Right cardiac atrium (tissue), 5 donors: ENCODE measurements at regions not wholly inside any gene's neighbourhood (a gene's known extent, or its start where the extent isn't known, plus 50 kb on each side); places are given as distances from the start of the nearest gene placed in this dataset.
"Not testable (repeated sequence)": the region's sequence is repeated elsewhere in the genome, so short reads cannot be mapped to it uniquely, and the experiment has no call there.

Source experiments
- ATAC-seq, 2 donors: fragments of 200-7000 bp; cut with Tn5 transposase; one replicate each; pipeline versions ENCODE4 v1.8.0 to v1.9.1; 2020; ENCODE audit warnings: moderate library complexity in 2 of 2, mild to moderate bottlenecking in 1 of 2
- DNase-seq, 3 donors: peaks; one replicate each; pipeline ENCODE4 v3.0.0-alpha.2; 2020
- H3K27ac ChIP-seq: one replicate; pipeline ENCODE4 v1.5.1; 2013; ENCODE audit warnings: mild to moderate bottlenecking, low read length, control low read depth, moderate library complexity
- H3K27me3 ChIP-seq: one replicate; pipeline ENCODE4 v1.6.1; 2013; ENCODE audit not compliant: control insufficient read depth, insufficient read depth
- H3K4me1 ChIP-seq: one replicate; pipeline ENCODE4 v1.6.1; 2013; ENCODE audit warnings: low read length; ENCODE audit not compliant: control insufficient read depth, insufficient read depth
- H3K4me3 ChIP-seq: one replicate; pipeline ENCODE4 v1.5.1; 2013; ENCODE audit warnings: low read length, control low read depth
- H3K9me3 ChIP-seq: one replicate; pipeline ENCODE4 v1.6.1; 2013; ENCODE audit warnings: low read length; ENCODE audit not compliant: control insufficient read depth
- WGBS: extraction: QIAGEN DNeasy Blood & Tissue Kit; methylation state at CpG from one replicate; pipeline ENCODE4 v1.1.7; 2013; 5-methylcytosine and 5-hydroxymethylcytosine counted together
- intact Hi-C, 4 donors: fragments of 100-400 bp; cut with DNase I; formaldehyde crosslinking; loops; one replicate each; pipeline versions ENCODE4 v1.11.0 to v1.14.0; 2022 to 2023
- donor health status: healthy with polysubstance abuse.
- donor health status: DM: no; HTN: yes; CAD: no.
- donor health status: DM: no; HTN: no; CAD: no.
- donor health status: DM: no; HTN: yes; CAD: no; lungs with severe emphysema.
- donor health status: DM: yes; HTN: yes; CAD: no.

DNA sequence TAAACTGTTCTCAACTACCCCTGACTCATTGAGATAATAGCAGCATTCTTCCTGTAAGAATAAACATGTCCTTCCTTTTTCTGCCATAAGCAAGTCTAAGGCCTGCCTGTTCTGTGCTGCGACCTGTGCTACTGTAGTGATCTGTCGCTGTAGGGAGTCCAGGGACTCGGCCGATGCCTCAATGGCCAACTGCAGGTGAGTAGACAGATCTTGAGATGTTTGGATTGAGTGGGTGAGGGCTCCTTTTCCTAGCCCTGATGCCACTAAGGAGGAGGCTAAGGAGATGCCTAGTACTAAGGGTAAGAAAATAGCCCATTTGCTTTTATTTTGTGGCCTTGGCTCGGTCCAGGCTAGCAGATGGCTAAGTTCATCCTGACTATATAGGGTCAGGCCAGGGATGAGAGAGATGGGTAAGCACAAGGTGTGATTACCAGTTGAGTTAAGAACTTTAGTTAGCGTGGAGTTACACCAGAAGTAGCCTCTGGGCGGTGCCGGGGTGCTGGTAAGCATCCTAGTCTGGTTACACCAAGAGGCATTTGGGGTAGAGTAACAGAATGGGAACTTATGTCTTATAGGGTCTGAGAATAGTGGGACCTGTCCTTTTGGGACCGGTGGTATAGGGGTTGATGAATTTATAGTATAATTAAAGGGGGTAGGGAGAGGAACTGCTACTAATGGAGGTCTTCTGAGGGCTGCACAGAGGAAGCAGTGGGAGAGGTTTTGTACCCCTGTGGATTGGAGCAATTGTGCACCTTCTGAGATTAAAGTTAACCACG is 642.4 kb upstream of the DPP6 start:
- 84% methylated on average over 10 of the region's 10 CpGs for WGBS
- H3K9me3 ChIP-seq, DNase-seq, intact Hi-C loops, ATAC-seq, H3K4me3 ChIP-seq, H3K4me1 ChIP-seq, H3K27me3 ChIP-seq, H3K27ac ChIP-seq: not testable (repeated sequence)

DNA sequence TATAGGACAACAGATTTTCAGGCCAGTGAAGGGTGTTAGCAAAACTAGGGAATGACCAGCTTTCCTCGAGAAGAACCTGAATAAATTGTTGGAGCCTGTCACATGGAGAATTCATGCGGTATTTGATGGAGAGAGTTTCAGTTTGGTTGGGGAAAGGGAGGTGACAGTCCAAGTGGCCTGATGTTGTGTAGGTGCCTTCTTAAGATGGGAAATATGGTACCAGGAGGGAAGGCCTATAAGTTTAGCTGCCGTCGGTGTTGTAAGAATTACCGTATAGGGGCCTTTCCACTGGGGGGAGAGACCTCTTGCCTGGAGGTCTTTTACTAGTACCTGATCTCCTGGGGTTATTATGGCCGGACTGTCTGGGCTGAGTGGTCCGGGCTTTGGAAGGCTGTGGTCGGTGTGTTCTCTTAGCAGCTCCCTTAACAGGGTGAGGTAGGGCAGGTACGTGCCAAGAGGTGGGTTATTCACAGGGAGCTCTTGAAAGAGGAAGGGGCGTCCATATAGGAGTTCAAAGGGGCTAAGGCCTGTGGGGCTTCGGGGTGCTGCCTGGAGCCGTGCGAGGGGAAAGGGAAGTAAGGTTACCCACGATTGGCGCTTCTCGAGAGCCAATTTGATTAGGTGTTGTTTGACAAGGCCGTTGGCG is 641.1 kb upstream of the DPP6 start:
- 86% methylated on average over 18 of the region's 18 CpGs for WGBS
- ATAC-seq, H3K27me3 ChIP-seq: not testable (repeated sequence)

DNA sequence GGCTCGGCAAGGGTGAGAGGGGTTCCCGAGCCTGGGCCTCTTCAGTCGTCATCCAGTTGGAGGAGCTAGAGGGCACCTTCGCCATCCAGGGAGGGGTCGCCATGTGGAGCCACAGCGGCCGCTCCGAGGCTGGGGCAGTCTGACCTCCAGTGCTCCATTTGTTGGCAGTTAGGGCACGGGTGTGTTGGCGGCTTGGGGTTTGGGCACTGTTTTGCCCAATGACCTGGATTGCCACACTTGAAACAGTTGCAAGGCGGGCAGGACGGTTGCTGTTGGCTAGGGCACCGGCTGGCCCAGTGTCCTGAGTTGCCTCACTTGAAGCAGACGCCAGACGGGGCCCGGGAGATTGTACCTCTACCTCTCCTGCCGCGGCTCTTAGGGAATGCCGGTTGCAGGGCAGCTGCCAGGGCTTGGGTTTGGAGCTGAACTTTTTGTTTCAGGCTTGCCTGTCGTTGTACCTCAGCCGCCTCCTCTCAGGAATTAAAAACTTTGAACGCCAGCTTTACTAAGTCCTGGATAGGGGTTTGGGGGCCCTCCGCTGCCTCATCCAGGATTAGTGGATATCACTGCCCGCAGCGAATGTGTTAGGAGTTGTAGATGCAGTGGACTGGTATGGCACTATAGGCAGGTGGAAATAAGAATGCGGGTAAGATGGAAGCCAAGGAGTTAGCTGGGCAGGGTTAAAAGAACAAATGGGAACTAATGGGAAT is 639.9 kb upstream of the DPP6 start:
- H3K27me3 ChIP-seq, H3K4me3 ChIP-seq, intact Hi-C loops, H3K4me1 ChIP-seq, H3K27ac ChIP-seq, H3K9me3 ChIP-seq, ATAC-seq: not testable (repeated sequence)
- DNase-seq = peak in 1 of 3 donors; percentile 16
- WGBS = 89% methylated on average over 26 of the region's 26 CpGs

More for the DNA sequence above, 641.1 kb upstream of the DPP6 start:
- H3K4me1 ChIP-seq, H3K4me3 ChIP-seq, intact Hi-C loops, H3K27ac ChIP-seq, DNase-seq, H3K9me3 ChIP-seq: not testable (repeated sequence)

- H3K27ac ChIP-seq, intact Hi-C loops, H3K9me3 ChIP-seq, H3K27me3 ChIP-seq, H3K4me3 ChIP-seq, DNase-seq, ATAC-seq, H3K4me1 ChIP-seq: not testable (repeated sequence)
- 88% methylated on average over 16 of the region's 16 CpGs for WGBS
Measured at GRCh38 chr7:153412824-153413198, 639.4 kb upstream of the DPP6 start.

DNA sequence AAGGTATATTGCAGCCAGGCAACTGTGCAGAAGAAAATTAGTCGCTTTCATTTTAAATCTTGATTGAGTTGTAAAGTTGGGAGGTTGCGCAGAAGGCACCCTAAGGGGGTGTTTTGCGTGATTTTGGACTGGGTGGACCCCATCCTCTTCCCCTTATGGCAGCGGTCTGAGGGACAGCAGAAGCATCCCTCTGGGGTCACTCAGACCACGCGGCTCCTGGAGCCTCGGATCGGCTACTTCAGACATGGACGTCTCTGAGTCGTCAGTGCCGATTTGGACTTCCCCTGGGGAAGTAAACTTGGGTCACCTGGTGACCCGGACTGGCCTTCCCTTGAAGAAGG is 639.0 kb upstream of the DPP6 start:
- Histone ChIP-seq H3K4me1 (no peaks in the 10 kb centered on the region), H3K4me3 (no peak overlapping the region), H3K27me3 (no peaks in the 10 kb centered on the region), H3K9me3 (peaks cover 2% of the 10 kb centered on the region), H3K27ac (no peak overlapping the region)
- intact Hi-C loops = no loop called here
- DNase-seq = no peak
- WGBS = 86% methylated on average over 12 of the region's 12 CpGs
- ATAC-seq = no peak

DNA sequence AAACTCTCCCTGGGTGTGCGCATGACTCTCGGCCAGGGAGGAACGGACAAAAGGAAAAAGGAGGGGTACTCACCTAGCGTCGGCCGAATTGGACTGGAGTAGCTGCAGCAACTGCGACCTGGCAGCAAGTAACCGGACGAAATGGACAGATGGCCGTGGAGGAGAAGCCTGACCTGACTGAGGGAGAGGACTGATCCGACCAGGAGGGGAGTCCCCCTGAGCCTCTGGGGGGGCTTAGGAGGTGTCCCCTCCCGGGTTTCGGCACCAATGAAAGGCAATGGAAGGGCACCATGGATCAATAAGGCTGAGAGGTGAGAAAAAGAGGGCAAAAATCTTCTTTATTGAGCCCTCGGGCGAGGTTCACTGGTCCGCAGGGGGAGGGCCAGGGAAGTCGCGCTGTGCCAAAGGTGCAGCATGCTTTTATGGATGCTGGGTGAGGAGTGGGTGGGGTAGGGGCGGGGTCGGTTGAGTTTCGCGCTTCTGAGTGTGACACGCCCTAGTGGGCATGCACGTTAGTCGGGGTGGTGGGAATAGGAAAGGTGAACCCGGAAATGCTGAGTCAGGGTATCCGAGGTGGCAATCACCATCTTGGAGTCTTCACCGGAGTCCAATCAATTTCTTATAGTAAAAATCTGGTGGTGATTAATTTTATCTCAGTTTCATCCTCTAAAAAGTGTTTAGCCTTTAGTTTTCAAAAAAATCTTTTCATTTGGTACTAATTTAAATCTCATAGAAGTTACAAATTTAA is 638.5 kb upstream of the DPP6 start:
- ATAC-seq (no peak), DNase-seq (no peak)
- intact Hi-C loops = no loop called here
- no peaks in the 10 kb centered on the region for H3K27me3 ChIP-seq
- H3K27ac ChIP-seq = no peak overlapping the region
- H3K4me3 ChIP-seq = no peak overlapping the region
- no peaks in the 10 kb centered on the region for H3K4me1 ChIP-seq
- peaks cover 1% of the 10 kb centered on the region for H3K9me3 ChIP-seq
- 94% methylated on average over 28 of the region's 28 CpGs for WGBS

- H3K4me1 ChIP-seq = no peaks in the 10 kb centered on the region
- H3K27ac ChIP-seq = no peak overlapping the region
- DNase-seq = no peak
- H3K4me3 ChIP-seq = no peak overlapping the region
- H3K27me3 ChIP-seq = no peaks in the 10 kb centered on the region
- ATAC-seq = no peak
- H3K9me3 ChIP-seq = no peaks in the 10 kb centered on the region
- intact Hi-C loops = no loop called here
Measured at GRCh38 chr7:153414288-153414629, 637.9 kb upstream of the DPP6 start.

GRCh38 chr7:153415632-153416031 is 636.6 kb upstream of the DPP6 start:
- ATAC-seq (no peak), DNase-seq (no peak)
- intact Hi-C loops = no loop called here
- Histone ChIP-seq H3K9me3 (no peaks in the 10 kb centered on the region), H3K27ac (no peak overlapping the region), H3K27me3 (no peaks in the 10 kb centered on the region), H3K4me1 (no peaks in the 10 kb centered on the region), H3K4me3 (no peak overlapping the region)
- 74% methylated on average over 6 of the region's 6 CpGs for WGBS

- no peak for ATAC-seq
- no peak for DNase-seq
- Histone ChIP-seq H3K4me3 (no peak overlapping the region), H3K27ac (no peak overlapping the region), H3K27me3 (no peaks in the 10 kb centered on the region), H3K4me1 (no peaks in the 10 kb centered on the region), H3K9me3 (no peaks in the 10 kb centered on the region)
- 74% methylated on average over 9 of the region's 9 CpGs for whole genome bisulfite sequencing
- intact Hi-C loops = no loop called here
Measured at GRCh38 chr7:153422291-153423209, 629.6 kb upstream of the DPP6 start.

GRCh38 chr7:153423210-153423590 is 629.0 kb upstream of the DPP6 start:
- no peak for ATAC-seq
- DNase-seq = no peak
- Histone ChIP-seq H3K4me1 (no peaks in the 10 kb centered on the region), H3K27me3 (no peaks in the 10 kb centered on the region), H3K27ac (no peak overlapping the region), H3K9me3 (no peaks in the 10 kb centered on the region), H3K4me3 (no peak overlapping the region)
- intact Hi-C loops = no loop called here
- WGBS = 59% methylated on average over 2 of the region's 2 CpGs
